ENCODE measurements at regions not wholly inside any gene's neighbourhood (a gene's known extent, or its start where the extent isn't known, plus 50 kb on each side); places are given as distances from the start of the nearest gene placed in this dataset.

DNA sequence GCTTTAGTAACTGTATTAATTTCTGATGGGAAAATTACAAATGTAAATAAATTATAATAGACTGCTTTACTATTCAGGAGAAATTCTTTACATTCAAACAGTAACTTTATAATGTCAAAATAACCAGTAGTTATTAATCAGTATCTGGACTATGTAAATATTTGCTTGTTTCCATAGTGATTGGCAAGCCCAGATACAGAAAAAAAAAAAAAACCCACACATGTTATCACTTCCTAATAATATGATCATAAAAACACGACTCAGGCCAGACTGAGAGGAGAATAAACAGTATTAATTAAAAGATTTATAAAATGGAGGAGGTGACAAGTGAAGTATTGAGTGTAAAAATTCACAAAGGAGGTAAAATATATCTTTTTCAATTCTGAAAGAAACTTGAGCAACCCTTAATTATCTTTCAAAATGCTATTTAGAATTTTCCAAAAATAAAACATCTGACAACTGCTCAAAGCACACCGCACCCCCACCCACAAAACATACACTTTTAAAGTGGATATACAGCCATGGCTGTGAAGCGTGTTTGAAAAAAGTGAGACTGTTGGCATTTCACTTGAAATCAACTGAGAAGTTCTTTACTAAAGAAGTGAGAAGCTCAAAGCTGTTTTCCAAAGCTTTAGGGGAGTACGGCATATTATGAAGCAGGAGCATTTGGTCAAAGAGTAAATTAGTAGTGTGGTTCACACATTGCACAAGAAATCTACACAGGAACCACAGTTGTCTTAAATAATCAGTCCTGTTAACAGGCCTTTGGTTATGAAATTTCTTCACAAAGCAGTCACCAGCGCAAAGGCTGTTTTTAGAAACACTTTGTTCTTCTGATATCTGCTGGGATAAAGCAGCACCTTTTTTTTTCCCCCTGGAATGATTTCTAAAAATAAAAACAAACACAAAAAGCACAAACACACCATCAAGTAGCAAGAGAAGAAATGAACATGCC lies 475.8 kb downstream of the TXNL1 start:
- Mint-ChIP-seq H3K27me3 (ENCODE audit: insufficient read depth, low read depth) (peaks cover 9% of the 10 kb centered on the region), H3K36me3 (no peaks in the 10 kb centered on the region), H3K4me3 (no peak overlapping the region), H3K27ac (no peak overlapping the region), H3K9me3 (peaks cover 3% of the 10 kb centered on the region), H3K4me1 (peaks cover 3% of the 10 kb centered on the region)
- H4K20me1 ChIP-seq (ENCODE audit: low read depth) = no peaks in the 10 kb centered on the region
- no peaks in the 10 kb centered on the region for H3K27me3 ChIP-seq
- no peak overlapping the region for H3K4me3 ChIP-seq
- H3K9ac ChIP-seq = no peak overlapping the region
- no peak overlapping the region for H3K27ac ChIP-seq
- TF ChIP-seq, protein P1, sequence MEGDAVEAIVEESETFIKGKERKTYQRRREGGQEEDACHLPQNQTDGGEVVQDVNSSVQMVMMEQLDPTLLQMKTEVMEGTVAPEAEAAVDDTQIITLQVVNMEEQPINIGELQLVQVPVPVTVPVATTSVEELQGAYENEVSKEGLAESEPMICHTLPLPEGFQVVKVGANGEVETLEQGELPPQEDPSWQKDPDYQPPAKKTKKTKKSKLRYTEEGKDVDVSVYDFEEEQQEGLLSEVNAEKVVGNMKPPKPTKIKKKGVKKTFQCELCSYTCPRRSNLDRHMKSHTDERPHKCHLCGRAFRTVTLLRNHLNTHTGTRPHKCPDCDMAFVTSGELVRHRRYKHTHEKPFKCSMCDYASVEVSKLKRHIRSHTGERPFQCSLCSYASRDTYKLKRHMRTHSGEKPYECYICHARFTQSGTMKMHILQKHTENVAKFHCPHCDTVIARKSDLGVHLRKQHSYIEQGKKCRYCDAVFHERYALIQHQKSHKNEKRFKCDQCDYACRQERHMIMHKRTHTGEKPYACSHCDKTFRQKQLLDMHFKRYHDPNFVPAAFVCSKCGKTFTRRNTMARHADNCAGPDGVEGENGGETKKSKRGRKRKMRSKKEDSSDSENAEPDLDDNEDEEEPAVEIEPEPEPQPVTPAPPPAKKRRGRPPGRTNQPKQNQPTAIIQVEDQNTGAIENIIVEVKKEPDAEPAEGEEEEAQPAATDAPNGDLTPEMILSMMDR (IDR thresholded peaks at IDR 0.05) = no peak
- TF ChIP-seq EZH2 (IDR thresholded peaks at IDR 0.05) (no peak), EZH2phosphoT487 (IDR thresholded peaks at IDR 0.05) (no peak)
- H3F3A ChIP-seq (ENCODE audit: low read depth) = peaks cover 4% of the 10 kb centered on the region
- H3K4me1 ChIP-seq = peaks cover 3% of the 10 kb centered on the region
- H2AFZ ChIP-seq (replicated peaks) = no peak overlapping the region
- no peaks in the 10 kb centered on the region for H3K36me3 ChIP-seq
- DNase-seq (ENCODE audit: low spot score) = no peak
- no peaks in the 10 kb centered on the region for H3K79me2 ChIP-seq (ENCODE audit: low read depth)
- no peaks in the 10 kb centered on the region for H3K9me3 ChIP-seq (ENCODE audit: low read depth)
- no peak overlapping the region for H3K4me2 ChIP-seq

DNA sequence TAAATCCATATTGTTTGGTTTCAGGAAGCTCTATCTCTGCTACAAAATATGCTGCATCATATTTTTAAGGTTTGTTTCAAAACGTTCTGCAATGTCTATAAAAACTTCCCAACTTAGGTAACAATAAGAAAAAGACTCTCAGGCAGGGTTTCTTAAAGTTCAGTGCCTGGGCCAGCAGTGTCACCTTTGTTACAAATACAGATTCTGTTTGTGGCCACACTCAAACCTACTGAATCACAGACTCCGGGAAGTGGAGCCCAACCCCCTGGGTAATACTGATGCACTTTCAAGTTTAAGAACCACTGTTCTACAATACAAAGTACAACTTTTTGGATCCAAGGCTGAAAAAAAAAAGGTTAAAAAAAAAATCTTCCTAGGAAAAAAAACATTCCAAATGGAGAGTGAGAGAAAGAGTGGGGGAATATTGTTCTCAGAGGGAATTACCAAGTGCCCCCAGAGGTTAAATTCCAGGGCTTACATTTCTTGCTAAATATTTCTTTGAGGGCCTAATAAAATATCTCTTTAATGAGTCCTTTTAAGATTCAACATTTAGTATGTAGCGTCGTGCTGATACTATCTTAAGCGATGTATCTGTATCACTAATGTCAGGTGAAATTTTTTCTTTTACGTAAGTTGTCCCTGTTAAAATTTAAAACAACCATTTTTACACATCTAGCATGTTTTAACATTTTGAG lies 476.7 kb downstream of the TXNL1 start:
- no peak overlapping the region for H3K4me3 Mint-ChIP-seq
- Histone ChIP-seq H3K79me2 (ENCODE audit: low read depth) (no peaks in the 10 kb centered on the region), H3K9me3 (ENCODE audit: low read depth) (no peaks in the 10 kb centered on the region), H3K9ac (no peak overlapping the region), H4K20me1 (ENCODE audit: low read depth) (no peaks in the 10 kb centered on the region), H3K36me3 (no peaks in the 10 kb centered on the region), H3K27me3 (no peaks in the 10 kb centered on the region), H3K27ac (no peak overlapping the region), H3K4me1 (no peaks in the 10 kb centered on the region), H3K4me3 (no peak overlapping the region), H3K4me2 (no peak overlapping the region), H3F3A (ENCODE audit: low read depth) (no peaks in the 10 kb centered on the region), H2AFZ (replicated peaks) (no peak overlapping the region)
- DNase-seq (ENCODE audit: low spot score) = no peak
- H3K9me3 Mint-ChIP-seq = peaks cover 3% of the 10 kb centered on the region
- no peak overlapping the region for H3K27ac Mint-ChIP-seq
- TF ChIP-seq, protein P1 (IDR thresholded peaks at IDR 0.05) = no peak
- TF ChIP-seq EZH2 (IDR thresholded peaks at IDR 0.05) = no peak
- no peak for TF ChIP-seq EZH2phosphoT487 (IDR thresholded peaks at IDR 0.05)
- H3K27me3 Mint-ChIP-seq (ENCODE audit: insufficient read depth, low read depth) = peaks cover 9% of the 10 kb centered on the region
- no peaks in the 10 kb centered on the region for H3K36me3 Mint-ChIP-seq
- H3K4me1 Mint-ChIP-seq = no peaks in the 10 kb centered on the region

DNA sequence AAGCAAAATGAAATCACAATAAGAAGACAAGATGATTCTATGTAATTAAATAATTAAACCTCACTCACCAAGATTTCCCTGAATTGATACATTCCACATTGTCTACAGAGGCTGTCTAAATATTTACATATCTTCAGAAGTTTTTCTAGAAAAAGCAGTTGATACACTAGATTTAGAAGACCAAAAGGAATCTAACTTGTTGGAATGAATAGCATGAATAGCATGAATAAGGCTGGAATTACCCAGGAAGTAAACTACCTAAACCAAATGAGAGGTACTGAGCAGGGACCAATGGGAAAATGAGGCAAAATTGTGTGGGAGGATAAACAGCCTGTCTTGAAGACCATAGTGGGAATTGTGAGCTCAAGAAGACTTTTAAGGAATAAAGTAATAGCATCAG lies 479.7 kb downstream of the TXNL1 start:
- Histone ChIP-seq H3K4me1 (no peaks in the 10 kb centered on the region), H3K9me3 (ENCODE audit: low read depth) (no peaks in the 10 kb centered on the region), H3K27ac (no peak overlapping the region), H3K9ac (no peak overlapping the region), H3K27me3 (no peaks in the 10 kb centered on the region), H3K4me3 (no peak overlapping the region), H3K4me2 (no peak overlapping the region), H3K36me3 (no peaks in the 10 kb centered on the region), H4K20me1 (ENCODE audit: low read depth) (no peaks in the 10 kb centered on the region), H2AFZ (replicated peaks) (no peak overlapping the region), H3K79me2 (ENCODE audit: low read depth) (no peaks in the 10 kb centered on the region), H3F3A (ENCODE audit: low read depth) (no peaks in the 10 kb centered on the region)
- Mint-ChIP-seq H3K27ac (no peak overlapping the region), H3K4me3 (no peak overlapping the region), H3K4me1 (no peaks in the 10 kb centered on the region), H3K36me3 (no peaks in the 10 kb centered on the region), H3K27me3 (ENCODE audit: insufficient read depth, low read depth) (no peaks in the 10 kb centered on the region), H3K9me3 (peaks cover 2% of the 10 kb centered on the region)
- TF ChIP-seq EZH2 (IDR thresholded peaks at IDR 0.05) (no peak), EZH2phosphoT487 (IDR thresholded peaks at IDR 0.05) (no peak)
- TF ChIP-seq, protein P1 (IDR thresholded peaks at IDR 0.05) = no peak
- DNase-seq (ENCODE audit: low spot score) = no peak
